Pancreas (tissue), 10 donors: ENCODE measurements at regions not wholly inside any gene's neighbourhood (a gene's known extent, or its start where the extent isn't known, plus 50 kb on each side); places are given as distances from the start of the nearest gene placed in this dataset.

ENCODE experiments used
- ATAC-seq, 4 donors: fragments of 200-7000 bp; cut with Tn5 transposase; one replicate each; pipeline versions ENCODE4 v1.8.0 to v1.9.1; 2020; ENCODE audit warnings: mild to moderate bottlenecking in 4 of 4, moderate library complexity in 4 of 4
- DNase-seq, 6 donors: peaks; one replicate each; pipeline ENCODE4 v3.0.0-alpha.2; 2020
- FAIRE-seq: peaks from 2 replicates; lab custom pipeline; 2012; peaks lifted over from hg19 to GRCh38; lab: Jason Lieb, UNC
- H3K27ac ChIP-seq, 4 donors: fragments of 200-600 bp; sonication (generic); 1 replicate in 3 of 4; 2 replicates in 1 of 4; pipeline versions ENCODE4 v1.5.0 to v1.8.0; 2020
- H3K27me3 ChIP-seq, 4 donors: fragments of 200-600 bp; one replicate each; pipeline ENCODE4 v1.8.0; 2021
- H3K36me3 ChIP-seq, 3 donors: fragments of 200-600 bp; sonication (generic) in 1 of 3; one replicate each; pipeline versions ENCODE4 v1.5.0 to v1.8.0; 2020 to 2021
- H3K4me1 ChIP-seq, 3 donors: fragments of 200-600 bp; one replicate each; pipeline ENCODE4 v1.8.0; 2021
- H3K4me3 ChIP-seq, 4 donors: fragments of 200-600 bp; sonication (generic) in 2 of 4; one replicate each; pipeline versions ENCODE4 v1.5.0 to v1.8.0; 2020 to 2021
- H3K9me3 ChIP-seq, 4 donors: fragments of 200-600 bp; one replicate each; pipeline ENCODE4 v1.8.0; 2021
- CTCF ChIP-seq, 4 donors: fragments of 200-600 bp; sonication (generic) in 3 of 4; IDR thresholded peaks; one replicate each; pipeline versions ENCODE4 v1.5.0 to v1.8.0; 2021; ENCODE audit warnings: antibody characterized with exemption in 4 of 4
- WGBS, 2 donors: extraction: QIAGEN DNeasy Blood & Tissue Kit; methylation state at CpG; one replicate each; pipeline ENCODE4 v1.1.7; 2013; 5-methylcytosine and 5-hydroxymethylcytosine counted together
- intact Hi-C, 3 donors: fragments of 100-400 bp; cut with DNase I; formaldehyde crosslinking; loops; one replicate each; pipeline versions ENCODE4 v1.11.1 to v1.14.2; 2022
- donor health status: healthy with polysubstance abuse.
- donor health status: DM: no; HTN: no; CAD: no; lungs with moderate emphysema.
- donor health status: DM: no; HTN: no; CAD: no.
- donor health status: control.
- donor health status: control.
- donor health status: Bipolar disorder and iron deficiency.
- donor health status: DM: yes; HTN: yes; CAD: no.
- donor health status: DM: no; HTN: no; CAD: no.
- donor health status: DM: no; HTN: no; CAD: no.
- donor health status: DM: yes; HTN: yes; CAD: no.

DNA sequence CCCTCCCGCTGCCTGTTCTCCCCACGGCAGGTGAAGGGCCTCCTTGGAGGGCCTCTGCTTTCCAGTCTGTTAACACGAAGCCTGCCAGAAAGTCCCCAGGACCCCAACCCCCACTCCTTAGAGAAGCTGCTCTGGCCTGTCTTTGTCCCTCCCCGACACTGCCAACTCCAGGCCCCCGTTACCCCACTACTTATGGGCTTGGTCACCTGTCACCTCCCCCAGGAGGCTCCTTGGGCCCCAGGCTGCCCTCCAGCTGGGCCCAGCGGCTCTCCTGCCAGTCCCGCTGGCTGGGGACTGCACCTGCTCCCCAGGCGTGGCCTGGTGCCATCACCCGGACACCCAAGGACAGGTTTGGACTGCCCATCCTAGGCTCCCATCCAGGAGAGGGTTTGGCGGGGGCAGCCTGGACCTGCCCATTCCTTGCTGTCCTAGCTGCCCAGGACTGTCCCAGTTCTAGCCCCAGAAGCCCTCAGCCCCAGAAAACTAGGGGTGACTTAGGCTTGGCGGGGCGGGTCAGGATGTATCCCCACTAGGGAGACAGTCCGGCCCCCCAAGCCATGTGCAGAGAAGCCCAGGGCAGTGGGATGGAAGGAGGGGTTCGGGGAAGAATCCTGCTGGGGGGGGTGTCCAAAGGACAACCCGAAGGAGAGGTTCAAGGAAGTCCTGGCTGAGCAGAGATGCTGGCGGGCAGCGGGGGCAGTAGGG lies 155.7 kb upstream of the C14orf180 start:
- Histone ChIP-seq H3K4me1 (no peaks in the 10 kb centered on the region), H3K36me3 (no peaks in the 10 kb centered on the region), H3K4me3 (no peak overlapping the region), H3K9me3 (no peaks in the 10 kb centered on the region), H3K27me3 (no peaks in the 10 kb centered on the region), H3K27ac (no peak overlapping the region)
- TF ChIP-seq CTCF (IDR thresholded peaks at IDR 0.05), result no peak
- intact Hi-C loops, result no loop called here
- DNase-seq, result peak in 2 of 6 donors; percentile 48 to 58
- 54 to 57% methylated on average over 17 of the region's 17 CpGs for WGBS, 2 donors
- no peak for ATAC-seq
- no peak for FAIRE-seq

GRCh38 chr14:104424406-104425072 lies 155.0 kb upstream of the C14orf180 start:
- H3K4me3 ChIP-seq, result no peak overlapping the region
- WGBS, 2 donors, result 20 to 31% methylated on average over 24 of the region's 24 CpGs
- no peaks in the 10 kb centered on the region for H3K9me3 ChIP-seq
- H3K27ac ChIP-seq, result no peak overlapping the region
- no peaks in the 10 kb centered on the region for H3K27me3 ChIP-seq
- no peak for ATAC-seq
- no peak for FAIRE-seq
- H3K36me3 ChIP-seq, result no peaks in the 10 kb centered on the region
- intact Hi-C loops, result no loop called here
- no peaks in the 10 kb centered on the region for H3K4me1 ChIP-seq
- peak in 1 of 6 donors; percentile 39 for DNase-seq
- TF ChIP-seq CTCF (IDR thresholded peaks at IDR 0.05), result no peak

GRCh38 chr14:104425171-104425681 lies 154.3 kb upstream of the C14orf180 start:
- no peak for FAIRE-seq
- WGBS, 2 donors, result 53 to 60% methylated on average over 16 of the region's 16 CpGs

GRCh38 chr14:104425763-104426646 lies 153.6 kb upstream of the C14orf180 start:
- 68 to 75% methylated on average over 20 of the region's 20 CpGs for WGBS, 2 donors
- Histone ChIP-seq H3K4me3 (no peak overlapping the region), H3K27me3 (no peaks in the 10 kb centered on the region), H3K27ac (no peak overlapping the region), H3K36me3 (no peaks in the 10 kb centered on the region), H3K9me3 (no peaks in the 10 kb centered on the region), H3K4me1 (no peaks in the 10 kb centered on the region)
- DNase-seq, result no peak
- no peak for ATAC-seq
- no peak for TF ChIP-seq CTCF (IDR thresholded peaks at IDR 0.05)
- no peak for FAIRE-seq
- intact Hi-C loops, result no loop called here

More at GRCh38 chr14:104425171-104425681, 154.3 kb upstream of the C14orf180 start:
- no peaks in the 10 kb centered on the region for H3K4me1 ChIP-seq
- no peaks in the 10 kb centered on the region for H3K36me3 ChIP-seq
- H3K27ac ChIP-seq, result no peak overlapping the region
- H3K9me3 ChIP-seq, result no peaks in the 10 kb centered on the region
- ATAC-seq (no peak), DNase-seq (peak in 1 of 6 donors; percentile 39)
- H3K4me3 ChIP-seq, result no peak overlapping the region
- TF ChIP-seq CTCF (IDR thresholded peaks at IDR 0.05), result no peak
- H3K27me3 ChIP-seq, result no peaks in the 10 kb centered on the region
- intact Hi-C loops, result no loop called here
